ENCODE measurements at regions not wholly inside any gene's neighbourhood (a gene's known extent, or its start where the extent isn't known, plus 50 kb on each side); places are given as distances from the start of the nearest gene placed in this dataset.

- no peak for DNase-seq (ENCODE audit: low spot score)
Observed at GRCh38 chr6:121499666-121500065, 64.2 kb downstream of the GJA1 start.

- DNase-seq (ENCODE audit: low spot score), result no peak
Observed at GRCh38 chr6:121503589-121503991, 68.1 kb downstream of the GJA1 start.

- DNase-seq (ENCODE audit: low spot score), result no peak
Observed at GRCh38 chr6:121504227-121504626, 68.8 kb downstream of the GJA1 start.

GRCh38 chr6:121505284-121505683, 69.8 kb downstream of the GJA1 start:
- DNase-seq (ENCODE audit: low spot score), result no peak

GRCh38 chr6:121506761-121507754, 71.6 kb downstream of the GJA1 start:
- DNase-seq (ENCODE audit: low spot score), result no peak

- DNase-seq (ENCODE audit: low spot score), result no peak
Observed at GRCh38 chr6:121510568-121511177, 75.2 kb downstream of the GJA1 start.

- no peak for DNase-seq (ENCODE audit: low spot score)
Observed at GRCh38 chr6:121515630-121516265, 80.3 kb downstream of the GJA1 start.

- DNase-seq (ENCODE audit: low spot score), result no peak
Observed at GRCh38 chr6:121516331-121516730, 80.9 kb downstream of the GJA1 start.

- DNase-seq (ENCODE audit: low spot score), result no peak
Observed at GRCh38 chr6:121520337-121521163, 85.1 kb downstream of the GJA1 start.

- DNase-seq (ENCODE audit: low spot score), result no peak
Observed at GRCh38 chr6:121521164-121521555, 85.7 kb downstream of the GJA1 start.

GRCh38 chr6:121522265-121522664, 86.8 kb downstream of the GJA1 start:
- no peak for DNase-seq (ENCODE audit: low spot score)

GRCh38 chr6:121522771-121523386, 87.4 kb downstream of the GJA1 start:
- no peak for DNase-seq (ENCODE audit: low spot score)

GRCh38 chr6:121523628-121524027, 88.2 kb downstream of the GJA1 start:
- no peak for DNase-seq (ENCODE audit: low spot score)

- no peak for DNase-seq (ENCODE audit: low spot score)
Observed at GRCh38 chr6:121526282-121526681, 90.8 kb downstream of the GJA1 start.

GRCh38 chr6:121531658-121532169, 96.3 kb downstream of the GJA1 start:
- no peak for DNase-seq (ENCODE audit: low spot score)

- DNase-seq (ENCODE audit: low spot score), result no peak
Observed at GRCh38 chr6:121533321-121533841, 97.9 kb downstream of the GJA1 start.

GRCh38 chr6:121535777-121536176, 100.3 kb downstream of the GJA1 start:
- DNase-seq (ENCODE audit: low spot score), result no peak

GRCh38 chr6:121536345-121536744, 100.9 kb downstream of the GJA1 start:
- DNase-seq (ENCODE audit: low spot score), result no peak

- no peak for DNase-seq (ENCODE audit: low spot score)
Observed at GRCh38 chr6:121539439-121539838, 104.0 kb downstream of the GJA1 start.

- DNase-seq (ENCODE audit: low spot score), result no peak
Observed at GRCh38 chr6:121540210-121540609, 104.8 kb downstream of the GJA1 start.

GRCh38 chr6:121544691-121545090, 109.2 kb downstream of the GJA1 start:
- no peak for DNase-seq (ENCODE audit: low spot score)
